ENCODE measurements at regions not wholly inside any gene's neighbourhood (a gene's known extent, or its start where the extent isn't known, plus 50 kb on each side); places are given as distances from the start of the nearest gene placed in this dataset.

- no peak for TF ChIP-seq POLR2A (IDR thresholded peaks at IDR 0.05)
- TF ChIP-seq, protein P1, sequence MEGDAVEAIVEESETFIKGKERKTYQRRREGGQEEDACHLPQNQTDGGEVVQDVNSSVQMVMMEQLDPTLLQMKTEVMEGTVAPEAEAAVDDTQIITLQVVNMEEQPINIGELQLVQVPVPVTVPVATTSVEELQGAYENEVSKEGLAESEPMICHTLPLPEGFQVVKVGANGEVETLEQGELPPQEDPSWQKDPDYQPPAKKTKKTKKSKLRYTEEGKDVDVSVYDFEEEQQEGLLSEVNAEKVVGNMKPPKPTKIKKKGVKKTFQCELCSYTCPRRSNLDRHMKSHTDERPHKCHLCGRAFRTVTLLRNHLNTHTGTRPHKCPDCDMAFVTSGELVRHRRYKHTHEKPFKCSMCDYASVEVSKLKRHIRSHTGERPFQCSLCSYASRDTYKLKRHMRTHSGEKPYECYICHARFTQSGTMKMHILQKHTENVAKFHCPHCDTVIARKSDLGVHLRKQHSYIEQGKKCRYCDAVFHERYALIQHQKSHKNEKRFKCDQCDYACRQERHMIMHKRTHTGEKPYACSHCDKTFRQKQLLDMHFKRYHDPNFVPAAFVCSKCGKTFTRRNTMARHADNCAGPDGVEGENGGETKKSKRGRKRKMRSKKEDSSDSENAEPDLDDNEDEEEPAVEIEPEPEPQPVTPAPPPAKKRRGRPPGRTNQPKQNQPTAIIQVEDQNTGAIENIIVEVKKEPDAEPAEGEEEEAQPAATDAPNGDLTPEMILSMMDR (IDR thresholded peaks at IDR 0.05), result no peak
Observed at GRCh38 chr4:27616166-27616565, 755.5 kb downstream of the STIM2 start.

All from body of pancreas (tissue), 4 donors.